ENCODE measurements at regions not wholly inside any gene's neighbourhood (a gene's known extent, or its start where the extent isn't known, plus 50 kb on each side); places are given as distances from the start of the nearest gene placed in this dataset.

GRCh38 chr1:111556325-111557037 lies 53.0 kb upstream of the ADORA3 start:
- DNase-seq (ENCODE audit: low read depth) = no peak
- in situ Hi-C loops (cut with HindIII; ENCODE audit: low pct_unique_long_range_greater_than_20kb, low sequenced_read_pairs) = no loop called here

GRCh38 chr1:111559736-111560279 lies 56.4 kb upstream of the ADORA3 start:
- in situ Hi-C loops (cut with HindIII; ENCODE audit: low pct_unique_long_range_greater_than_20kb, low sequenced_read_pairs) = no loop called here
- no peak for DNase-seq (ENCODE audit: low read depth)

GRCh38 chr1:111561328-111561727 lies 57.9 kb upstream of the ADORA3 start:
- DNase-seq (ENCODE audit: low read depth) = no peak
- in situ Hi-C loops (cut with HindIII; ENCODE audit: low pct_unique_long_range_greater_than_20kb, low sequenced_read_pairs) = no loop called here

GRCh38 chr1:111563619-111564018 lies 56.0 kb upstream of the RAP1A start:
- DNase-seq (ENCODE audit: low read depth) = peak; percentile 21
- in situ Hi-C loops (cut with HindIII; ENCODE audit: low pct_unique_long_range_greater_than_20kb, low sequenced_read_pairs) = no loop called here

- in situ Hi-C loops (cut with HindIII; ENCODE audit: low pct_unique_long_range_greater_than_20kb, low sequenced_read_pairs) = no loop called here
Measured at GRCh38 chr1:111565079-111565478, 54.5 kb upstream of the RAP1A start.

GRCh38 chr1:111565968-111566367 lies 53.6 kb upstream of the RAP1A start:
- in situ Hi-C loops (cut with HindIII; ENCODE audit: low pct_unique_long_range_greater_than_20kb, low sequenced_read_pairs) = no loop called here
- no peak for DNase-seq (ENCODE audit: low read depth)

More at GRCh38 chr1:111565079-111565478, 54.5 kb upstream of the RAP1A start:
- no peak for DNase-seq (ENCODE audit: low read depth)

GRCh38 chr1:111568160-111568647 lies 51.4 kb upstream of the RAP1A start:
- no peak for DNase-seq (ENCODE audit: low read depth)
- in situ Hi-C loops (cut with HindIII; ENCODE audit: low pct_unique_long_range_greater_than_20kb, low sequenced_read_pairs) = no loop called here

Data from Caki2 (cell line).